Activated CD4-positive, CD25-positive, alpha-beta regulatory T cell treated with anti-CD3 and anti-CD28 coated beads, Interleukin-2, amount 50 U/mL, for 24 hours (primary cell): ENCODE measurements at regions not wholly inside any gene's neighbourhood (a gene's known extent, or its start where the extent isn't known, plus 50 kb on each side); places are given as distances from the start of the nearest gene placed in this dataset.
A peak's percentile ranks its signal among the peaks of the same experiment; 100 is the strongest.
"Not testable (repeated sequence)": the region's sequence is repeated elsewhere in the genome, so short reads cannot be mapped to it uniquely, and the experiment has no call there.

Experiments used
- ATAC-seq, 2 donors: fragments of 150-1000 bp; cut with Tn5 transposase; one replicate each; pipeline ENCODE4 v1.10.0; 2021; ENCODE audit warnings: mild to moderate bottlenecking in 1 of 2, moderate library complexity in 1 of 2

DNA sequence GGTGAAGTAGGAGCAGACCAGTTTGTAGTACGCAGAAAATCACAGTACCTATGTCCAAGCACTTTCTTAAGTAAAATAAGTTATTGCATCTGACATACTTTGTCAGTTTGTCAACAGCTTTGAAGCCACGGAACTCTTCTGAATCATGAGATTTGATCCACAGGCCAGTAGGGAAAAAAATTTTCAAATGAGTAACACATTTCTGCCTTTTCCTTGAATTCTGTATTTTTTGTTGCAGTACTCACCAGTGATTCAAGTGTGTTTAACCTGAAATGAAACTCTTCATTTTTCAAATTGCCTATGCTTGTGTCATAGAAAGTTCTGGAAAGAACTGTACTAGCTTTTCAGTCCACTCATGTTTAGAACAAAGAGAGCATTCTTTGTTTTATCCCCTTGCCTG is 337.7 kb downstream of the GATA3 start:
- no peak for ATAC-seq

DNA sequence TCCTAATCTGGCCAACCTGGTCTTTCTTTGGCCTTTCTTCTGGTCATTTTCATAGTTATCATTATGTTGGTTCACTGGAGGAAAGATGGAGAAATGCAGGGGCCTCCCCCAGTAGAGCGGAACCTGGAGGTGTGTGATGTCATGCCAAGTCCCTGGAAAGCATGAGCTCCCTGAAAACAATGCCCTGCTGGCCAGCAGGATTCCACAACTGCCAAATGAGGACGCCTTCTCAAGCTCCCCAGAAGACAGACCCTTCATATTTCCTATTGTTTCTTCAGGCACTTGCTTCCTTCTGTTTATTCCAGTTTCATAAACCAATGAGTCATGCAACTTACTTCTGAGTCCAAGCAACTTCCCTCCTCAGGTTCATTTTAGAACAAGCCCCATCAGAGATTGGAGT is 339.0 kb downstream of the GATA3 start:
- ATAC-seq = no peak

DNA sequence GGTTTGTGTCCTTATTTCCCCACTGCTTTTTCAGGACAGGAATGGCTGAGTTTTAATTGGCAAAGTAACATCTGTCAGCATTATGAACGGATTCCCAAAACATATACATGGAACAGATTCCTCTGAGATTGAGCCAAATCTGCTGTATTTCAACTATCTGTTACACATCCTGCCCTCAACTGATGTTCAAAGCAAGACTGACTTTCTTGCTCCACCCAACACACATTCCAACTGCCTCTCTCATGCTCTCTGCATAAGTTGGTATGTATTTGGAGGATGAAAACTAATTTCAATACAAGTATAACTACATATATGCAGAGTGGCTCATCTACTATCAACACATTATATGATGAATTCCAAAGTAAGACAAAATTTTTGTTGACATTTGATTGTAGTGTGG is 342.2 kb downstream of the GATA3 start:
- ATAC-seq = no peak

DNA sequence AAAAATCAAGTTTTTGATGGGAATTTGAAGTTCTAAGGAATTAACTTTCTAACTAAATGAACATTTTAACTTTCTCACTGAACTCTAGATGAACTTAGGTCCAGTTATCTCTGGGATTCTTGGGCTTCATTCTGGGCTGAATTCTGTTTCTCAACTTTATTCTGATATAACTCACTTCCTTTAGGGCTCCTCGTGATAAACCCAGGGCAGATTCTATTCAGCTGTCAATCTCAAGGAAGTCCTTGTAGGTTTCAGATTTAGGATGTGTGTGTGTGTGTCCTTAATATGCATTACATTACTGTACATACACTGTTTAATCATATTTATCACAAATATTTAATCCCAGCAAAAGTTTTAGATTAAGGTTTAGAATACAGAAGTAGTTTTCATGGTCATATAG is 344.3 kb downstream of the GATA3 start:
- ATAC-seq = no peak

DNA sequence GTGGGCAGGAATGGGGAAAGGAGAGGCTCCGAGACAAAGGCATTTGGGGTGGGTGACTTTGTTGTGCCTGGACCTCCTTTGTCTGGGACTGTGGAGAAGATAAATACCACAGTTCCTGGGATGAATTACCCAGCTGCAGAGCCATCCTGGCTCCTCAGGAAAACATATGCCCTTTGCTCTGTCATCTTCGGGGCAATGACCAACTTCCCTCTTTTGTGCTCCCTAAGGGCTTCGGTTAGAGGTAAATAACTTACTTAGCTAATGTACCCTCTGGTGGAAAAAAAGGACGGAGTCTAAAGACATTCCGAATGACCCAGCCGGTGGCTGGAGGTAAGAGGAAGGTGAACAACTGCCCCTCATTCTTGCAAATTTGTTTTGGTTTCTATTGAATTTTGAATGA is 345.7 kb downstream of the GATA3 start:
- ATAC-seq = no peak

DNA sequence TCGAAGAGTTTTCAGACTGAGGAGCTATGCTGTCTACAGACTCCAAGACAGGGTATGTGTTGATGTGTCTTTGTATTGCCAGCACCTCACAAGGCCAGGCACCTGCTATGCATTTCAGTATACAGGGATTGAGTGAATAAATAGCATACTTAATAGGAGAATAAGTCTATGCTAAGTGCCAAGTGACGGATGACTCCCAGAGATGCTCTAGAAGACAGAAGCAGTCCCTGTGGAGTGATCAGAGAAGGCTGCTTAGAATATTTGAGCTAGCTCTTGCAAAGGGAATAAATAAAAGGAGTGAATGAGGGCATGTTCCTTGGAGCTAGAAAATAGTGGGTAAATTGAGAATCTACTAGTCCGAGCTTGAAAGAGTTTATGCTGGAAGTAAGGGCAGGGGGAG is 346.4 kb downstream of the GATA3 start:
- ATAC-seq = no peak

DNA sequence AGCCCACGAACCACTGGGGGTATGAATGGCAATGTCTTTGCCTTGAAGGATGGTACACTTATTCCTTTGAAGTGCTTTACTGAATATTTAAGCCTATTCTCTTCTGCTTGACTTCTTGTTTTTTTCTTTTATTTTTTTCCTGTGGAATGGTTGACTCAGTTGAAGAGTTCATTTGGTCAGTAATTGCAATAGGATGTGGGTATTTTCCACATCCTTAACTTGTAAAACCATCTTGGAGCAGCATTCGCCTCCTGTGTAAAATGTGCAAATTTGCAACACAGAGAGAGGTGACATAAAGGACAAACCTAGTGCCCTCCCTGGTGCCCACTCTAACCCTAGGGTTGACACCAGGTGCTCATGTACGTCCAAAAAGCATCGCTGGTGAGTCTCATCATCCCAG is 347.0 kb downstream of the GATA3 start:
- ATAC-seq = no peak

DNA sequence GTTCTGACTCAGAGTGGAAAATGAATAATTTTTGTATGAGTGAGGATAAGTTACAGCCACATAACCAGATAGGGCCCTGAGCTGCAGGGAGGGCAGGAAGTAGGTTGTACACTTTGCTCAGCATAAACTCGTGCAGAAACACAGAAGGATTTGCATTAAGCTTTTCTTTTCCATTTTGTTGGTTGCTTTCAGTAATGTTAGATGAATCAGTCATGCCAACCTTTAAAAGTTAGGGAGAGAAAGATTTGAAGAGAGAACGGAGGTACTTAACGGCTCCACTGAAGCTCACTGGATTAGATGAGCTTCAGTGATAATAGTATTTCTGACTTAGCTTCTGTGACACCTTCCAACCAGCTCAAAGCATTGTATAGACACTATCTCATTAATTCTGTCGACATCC is 348.1 kb downstream of the GATA3 start:
- ATAC-seq = peak; percentile 88 to 89

DNA sequence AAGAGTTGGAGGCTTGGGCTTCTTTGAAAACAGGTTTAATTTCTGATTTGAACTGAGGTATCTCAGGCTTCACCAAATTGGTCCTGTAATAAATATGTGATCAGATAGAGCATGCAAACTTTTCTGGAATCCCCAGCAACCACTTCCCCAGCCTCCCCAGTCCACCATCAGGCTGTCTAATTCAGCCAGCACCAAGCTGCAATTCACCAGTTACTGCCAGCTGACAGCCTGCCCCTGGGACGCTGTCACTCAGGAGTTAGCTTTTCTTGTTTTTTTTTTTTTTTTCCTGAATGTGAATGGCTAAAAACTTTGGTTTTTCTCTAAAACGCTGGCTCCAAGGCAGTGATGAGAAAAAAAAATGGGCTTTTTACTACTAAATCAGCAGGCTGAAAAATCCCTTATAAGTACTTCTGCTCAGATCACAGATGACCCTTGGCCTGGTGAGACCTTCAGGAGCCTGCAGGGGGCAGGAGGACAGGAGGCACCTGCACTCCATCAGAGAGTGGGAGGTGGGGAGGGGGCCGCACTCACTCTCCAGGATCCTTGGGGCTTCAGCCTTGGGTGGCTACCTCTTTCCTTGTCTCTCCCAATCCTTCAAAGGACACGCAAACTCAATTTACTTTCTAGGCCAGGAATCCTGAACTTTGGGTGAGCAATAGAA is 349.4 kb downstream of the GATA3 start:
- ATAC-seq = no peak

DNA sequence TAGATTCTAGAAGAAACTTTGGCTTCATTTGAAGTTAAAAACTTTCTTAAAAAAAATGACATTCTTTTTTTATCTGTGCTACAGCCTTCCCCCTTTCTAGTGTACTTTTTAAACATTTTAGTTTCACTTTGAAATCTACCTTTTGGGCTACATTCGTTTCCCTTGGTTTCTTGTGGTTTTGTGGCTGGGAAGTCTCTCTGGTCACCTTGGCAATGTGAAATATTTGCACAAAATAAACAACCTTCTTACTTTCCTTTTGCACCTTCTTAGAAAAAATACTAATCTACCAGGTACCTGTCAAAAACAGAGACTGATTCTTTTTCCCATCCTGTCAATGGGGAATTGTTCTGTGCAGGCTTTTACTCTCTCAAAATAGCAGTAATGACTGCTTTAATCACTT is 350.2 kb downstream of the GATA3 start:
- peak; percentile 25 to 29 for ATAC-seq

DNA sequence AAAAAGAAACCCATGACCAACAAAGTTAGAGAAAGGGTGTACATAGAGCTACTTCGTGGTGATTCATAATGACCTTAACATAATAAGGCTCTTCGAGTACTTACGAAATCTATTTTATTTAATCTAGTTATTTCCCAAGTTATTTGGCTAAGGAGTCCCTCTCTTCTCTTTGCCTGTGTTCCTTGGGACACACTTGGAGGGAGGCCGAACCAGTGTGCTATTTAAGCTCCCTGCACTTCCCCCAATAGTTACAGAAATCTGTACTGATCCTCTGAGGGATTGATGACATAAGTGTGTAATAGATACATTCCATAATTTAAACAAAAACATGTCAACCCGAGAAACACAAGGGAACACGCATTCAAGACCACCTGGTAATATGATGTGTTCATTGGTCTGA is 351.1 kb downstream of the GATA3 start:
- no peak for ATAC-seq

DNA sequence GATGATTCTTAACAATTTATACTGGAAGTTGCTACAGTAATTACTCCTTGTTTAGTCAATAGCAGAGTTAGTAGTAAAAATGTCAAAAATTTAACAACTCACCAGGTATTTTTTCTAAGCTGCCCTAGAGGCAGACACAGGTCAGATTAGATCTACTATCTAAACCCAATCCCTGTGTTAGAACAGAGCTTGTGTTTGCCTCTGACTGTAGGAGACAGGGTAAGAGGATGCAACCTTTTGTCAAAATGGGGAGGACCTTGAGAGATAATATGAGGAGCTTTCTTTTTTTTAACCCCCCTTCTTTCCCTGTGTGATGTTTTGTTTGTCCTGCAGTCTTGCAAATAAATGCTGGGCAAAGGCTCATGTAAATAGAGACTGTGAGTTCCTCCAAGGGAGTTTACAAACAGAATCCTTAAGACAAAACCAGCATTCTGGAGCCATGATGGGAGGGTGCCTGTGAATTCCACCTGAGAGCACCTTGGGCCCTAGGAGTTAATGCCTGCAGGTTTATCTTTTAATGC is 353.1 kb downstream of the GATA3 start:
- ATAC-seq = no peak

DNA sequence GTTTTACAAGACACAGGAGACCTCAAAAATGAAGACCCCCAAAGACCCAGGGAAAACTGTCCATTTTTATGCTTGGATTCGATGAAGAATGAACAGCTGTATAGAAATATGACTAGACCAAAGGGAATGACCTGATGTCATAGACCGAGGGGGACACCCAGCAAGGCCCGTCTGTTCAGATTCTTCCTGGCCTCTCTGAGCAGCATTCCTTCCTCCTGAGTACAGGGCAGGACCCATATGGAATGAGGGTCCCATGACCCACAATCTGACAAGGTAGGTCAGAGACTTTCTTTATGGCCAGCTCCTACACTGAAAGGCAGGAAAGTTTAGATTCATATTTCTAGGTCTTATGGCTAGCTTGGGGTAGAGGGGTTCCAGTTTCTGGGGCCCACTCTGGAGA is 356.0 kb downstream of the GATA3 start:
- ATAC-seq = no peak

DNA sequence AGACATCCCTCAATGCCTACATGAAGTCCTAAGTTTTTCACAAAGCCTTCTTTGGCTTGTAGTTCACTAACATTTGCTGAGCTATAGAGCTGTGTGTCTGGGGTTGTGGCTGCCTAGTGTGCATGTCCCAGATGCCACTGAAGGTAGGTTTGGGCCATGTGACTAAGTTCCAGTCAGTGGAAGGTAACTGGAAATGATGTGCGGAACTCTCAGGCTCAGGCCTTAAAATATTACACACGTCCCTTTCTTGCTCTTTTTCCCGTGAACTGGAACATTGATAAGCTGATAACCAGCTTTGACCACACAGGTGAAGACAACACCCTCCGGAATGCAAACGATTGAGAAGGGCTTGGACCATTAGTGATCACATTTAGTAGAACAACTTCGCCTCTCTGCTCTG is 358.1 kb downstream of the GATA3 start:
- ATAC-seq = no peak

DNA sequence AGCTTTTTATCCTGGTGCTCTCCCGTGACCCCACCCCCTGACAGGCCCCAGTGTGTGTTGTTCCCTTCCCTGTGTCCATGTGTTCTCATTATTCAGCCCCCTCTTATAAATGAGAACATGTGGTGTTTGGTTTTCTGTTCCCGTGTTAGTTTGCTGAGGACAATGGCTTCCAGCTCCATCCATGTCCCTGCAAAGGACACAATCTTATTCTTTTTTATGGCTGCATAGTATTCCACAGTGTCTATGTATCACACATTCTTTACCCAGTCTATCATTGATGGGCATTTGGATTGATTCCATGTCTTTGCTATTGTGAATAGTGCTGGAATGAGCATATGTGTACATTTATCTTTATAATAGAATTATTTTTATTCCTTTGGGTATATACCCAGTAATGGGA is 360.5 kb downstream of the GATA3 start:
- ATAC-seq = not testable (repeated sequence)

DNA sequence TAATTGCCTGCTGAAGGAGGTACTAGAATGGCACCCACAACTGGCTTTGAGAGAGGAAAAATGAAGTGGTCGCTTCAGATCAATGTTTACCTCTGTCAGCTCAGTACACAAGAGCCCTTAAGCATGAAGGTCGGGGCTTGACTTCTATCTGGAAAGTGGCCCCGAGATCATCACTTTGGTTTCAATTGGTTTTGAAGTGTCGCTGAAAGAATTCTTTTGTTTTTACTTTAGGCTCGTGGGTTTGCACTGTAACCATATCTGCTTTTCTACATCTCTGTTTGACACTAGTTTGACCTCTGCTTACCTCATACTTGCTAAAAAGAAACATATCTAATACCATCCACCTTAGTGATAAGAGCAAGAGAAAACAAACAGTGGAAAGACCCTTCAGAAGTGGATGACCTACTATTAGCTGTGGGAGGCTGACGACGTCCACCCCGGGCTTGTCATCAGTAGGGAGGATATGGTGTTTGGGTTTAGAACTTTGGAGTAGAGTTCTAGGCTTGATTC is 361.8 kb downstream of the GATA3 start:
- peak; percentile 87 to 91 for ATAC-seq

DNA sequence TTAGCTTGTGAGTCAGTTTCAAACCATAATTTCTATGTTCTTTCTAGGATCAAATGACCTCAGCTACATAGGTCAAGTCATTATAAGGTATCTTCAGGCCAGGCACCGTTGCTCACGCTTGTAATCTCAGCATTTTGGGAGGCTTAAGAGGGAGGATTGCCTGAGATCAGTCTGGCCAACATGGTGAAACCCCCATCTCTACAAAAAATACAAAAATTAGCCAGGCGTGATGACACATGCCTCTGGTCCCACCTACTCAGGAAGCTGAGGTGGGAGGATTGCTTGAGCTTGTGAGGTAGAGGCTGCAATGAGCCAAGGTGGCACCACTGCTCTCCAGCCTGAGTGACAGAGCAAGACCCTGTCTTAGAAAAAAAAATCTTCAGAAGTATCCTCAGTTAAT is 362.3 kb downstream of the GATA3 start:
- peak; percentile 30 to 39 for ATAC-seq

DNA sequence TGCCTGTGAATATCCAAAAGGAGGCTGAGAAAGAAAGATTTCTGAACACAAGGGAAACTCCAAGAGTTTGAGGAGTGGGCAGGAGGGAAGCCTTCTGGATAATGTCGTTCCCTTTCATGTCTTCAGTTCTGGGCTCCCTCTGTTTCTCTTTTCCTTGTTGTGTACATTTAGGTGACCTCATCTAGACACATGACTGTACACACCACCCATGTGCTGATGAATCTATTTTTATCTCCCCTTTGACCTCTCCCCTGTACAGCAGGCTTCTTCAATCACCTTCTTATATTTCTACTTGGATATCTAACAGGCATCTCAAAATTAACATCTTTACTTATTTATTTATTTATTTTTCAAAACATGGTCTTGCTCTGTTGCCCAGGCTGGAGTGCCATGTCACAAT is 363.1 kb downstream of the GATA3 start:
- no peak for ATAC-seq

DNA sequence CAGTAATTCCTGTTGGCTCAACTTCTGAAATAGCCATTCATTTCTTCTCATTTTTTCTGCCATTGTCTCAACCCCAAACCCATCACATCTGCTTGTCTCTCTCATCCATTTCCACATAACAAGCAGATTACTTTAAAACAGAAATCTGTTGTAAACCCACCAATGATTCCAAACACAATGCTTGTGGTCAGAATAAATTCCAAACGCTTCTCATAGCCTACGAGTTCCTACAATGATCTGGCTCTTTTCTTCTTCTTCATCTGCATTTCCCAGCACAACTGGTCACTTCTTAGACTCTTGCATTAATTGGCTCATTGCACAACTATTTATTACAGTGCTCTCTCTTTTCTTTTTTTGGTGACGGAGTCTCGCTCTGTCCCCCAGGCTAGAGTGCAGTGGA is 364.1 kb downstream of the GATA3 start:
- ATAC-seq = no peak

DNA sequence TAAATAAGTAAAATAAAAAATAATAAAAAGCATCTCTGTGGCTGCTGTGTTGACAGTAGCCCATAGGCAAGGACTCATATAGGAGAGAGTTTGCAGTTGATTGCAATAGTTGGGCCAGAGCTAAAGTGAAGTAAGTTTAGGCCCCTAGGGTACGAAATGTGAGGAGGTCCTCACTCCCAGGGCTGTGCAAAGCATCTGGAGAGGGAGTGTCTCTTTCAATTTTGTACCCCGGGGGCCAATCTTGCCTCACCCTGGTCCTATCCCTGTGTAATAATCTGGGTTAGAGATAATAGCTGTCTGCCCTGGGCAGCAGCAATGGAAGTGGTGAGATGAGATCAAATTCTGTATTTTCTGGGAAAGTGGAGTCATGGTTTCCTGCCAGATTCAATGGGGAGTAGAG is 365.7 kb downstream of the GATA3 start:
- ATAC-seq = no peak

DNA sequence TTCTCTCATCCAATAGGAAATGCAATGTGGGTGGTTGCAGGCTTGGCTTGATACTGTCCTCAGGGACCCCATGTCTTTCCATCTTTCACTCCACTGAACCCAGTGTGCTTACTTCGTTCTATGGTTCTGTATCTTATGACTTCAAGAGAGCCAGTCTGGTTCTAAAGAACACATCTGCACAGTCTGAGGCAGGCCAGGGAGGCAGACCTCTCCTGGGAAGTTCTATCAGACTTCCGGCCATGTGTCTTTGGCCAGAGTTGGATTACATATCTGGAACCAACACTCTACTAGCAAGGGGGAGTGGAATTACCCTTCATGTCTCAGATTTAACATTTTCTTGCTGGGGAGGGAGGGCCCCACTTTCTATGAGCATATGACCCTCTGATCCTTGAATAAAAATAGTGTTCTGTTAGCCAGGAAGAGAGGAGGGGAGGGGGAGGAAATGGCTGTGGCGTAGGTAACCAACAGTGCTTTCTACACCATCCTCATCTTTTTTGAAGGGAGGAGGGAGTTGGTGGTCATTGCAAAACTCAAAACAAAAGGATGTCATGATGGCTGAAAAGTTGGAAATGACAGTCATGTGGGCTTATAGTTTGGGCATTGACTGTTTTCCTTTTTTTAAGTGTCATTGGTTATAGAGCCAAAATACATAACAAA is 370.2 kb downstream of the GATA3 start:
- no peak for ATAC-seq

DNA sequence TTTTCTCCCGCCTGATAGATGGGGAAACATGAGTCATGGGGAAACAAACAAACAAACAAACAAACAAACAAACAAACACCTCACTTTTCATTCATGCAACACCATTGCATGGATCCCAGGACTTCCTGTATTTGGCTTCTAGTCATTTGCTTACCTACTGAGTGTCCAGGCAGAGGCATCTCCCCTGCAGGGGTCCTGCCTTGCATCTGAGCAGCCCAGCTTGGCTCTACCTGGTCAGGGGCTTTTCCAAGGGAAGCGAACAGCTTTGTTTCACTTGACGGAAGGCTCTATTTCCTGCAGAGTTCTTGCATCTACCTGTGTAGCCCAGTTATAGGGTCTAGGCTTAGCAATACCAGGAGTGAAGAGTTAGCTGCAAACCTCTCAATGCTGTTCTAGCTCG is 374.2 kb downstream of the GATA3 start:
- no peak for ATAC-seq

DNA sequence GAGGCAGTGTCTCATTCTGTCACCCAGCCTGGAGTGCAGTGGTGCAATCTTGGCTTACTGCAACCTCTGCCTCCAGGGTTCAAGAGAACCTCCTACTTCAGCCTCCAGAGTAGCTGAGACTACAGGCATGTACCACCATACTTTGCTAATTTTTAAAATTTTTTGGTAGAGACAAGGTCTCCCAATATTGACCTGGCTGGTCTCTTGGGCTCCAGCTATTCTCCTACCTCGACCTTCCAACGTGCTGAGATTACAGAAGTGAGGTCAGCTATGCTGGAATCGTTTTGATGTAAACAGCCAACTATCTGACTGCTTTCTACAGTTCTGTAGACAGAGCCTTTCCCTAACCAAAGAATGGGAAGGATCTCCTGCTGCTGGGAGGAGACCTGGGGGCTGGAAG is 375.8 kb downstream of the GATA3 start:
- no peak for ATAC-seq

DNA sequence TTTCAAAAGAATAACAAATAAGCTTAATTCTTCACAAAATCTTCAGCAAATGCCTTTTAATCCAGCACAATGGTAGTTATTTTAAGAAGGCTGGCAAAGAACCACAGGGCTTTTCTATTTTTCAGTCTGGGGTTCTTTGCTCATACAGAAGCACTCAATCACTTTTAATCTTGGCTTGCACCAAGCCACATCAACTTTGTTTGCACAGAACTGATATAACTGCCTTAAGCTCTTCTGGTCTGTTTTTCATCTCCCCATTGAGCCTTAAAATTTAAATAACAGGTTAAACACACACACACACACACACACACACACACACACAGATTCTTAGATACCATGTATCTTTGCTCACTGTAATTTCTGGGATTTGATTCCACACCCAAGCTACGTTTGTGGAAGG is 377.0 kb downstream of the GATA3 start:
- ATAC-seq = no peak
